CD4-positive, alpha-beta T cell treated with Interleukin-1 beta for 1 hour (primary cell): ENCODE measurements at regions not wholly inside any gene's neighbourhood (a gene's known extent, or its start where the extent isn't known, plus 50 kb on each side); places are given as distances from the start of the nearest gene placed in this dataset.

Source experiments
- DNase-seq, 2 donors: peaks; one replicate each; pipeline ENCODE4 v3.0.0-alpha.2; 2020 to 2022

- DNase-seq: no peak
Observed at GRCh38 chr1:4404854-4405590, 249.4 kb upstream of the AJAP1 start.

GRCh38 chr1:4407851-4408250, 246.6 kb upstream of the AJAP1 start:
- DNase-seq: no peak

GRCh38 chr1:4408380-4408779, 246.0 kb upstream of the AJAP1 start:
- no peak for DNase-seq

- no peak for DNase-seq
Observed at GRCh38 chr1:4411862-4412261, 242.5 kb upstream of the AJAP1 start.

GRCh38 chr1:4415476-4415875, 238.9 kb upstream of the AJAP1 start:
- no peak for DNase-seq

- DNase-seq: no peak
Observed at GRCh38 chr1:4416189-4416588, 238.2 kb upstream of the AJAP1 start.

GRCh38 chr1:4418021-4418420, 236.4 kb upstream of the AJAP1 start:
- no peak for DNase-seq

- no peak for DNase-seq
Observed at GRCh38 chr1:4421986-4422385, 232.4 kb upstream of the AJAP1 start.

- no peak for DNase-seq
Observed at GRCh38 chr1:4422504-4423289, 231.7 kb upstream of the AJAP1 start.

GRCh38 chr1:4424254-4424653, 230.2 kb upstream of the AJAP1 start:
- no peak for DNase-seq

GRCh38 chr1:4424766-4425165, 229.6 kb upstream of the AJAP1 start:
- no peak for DNase-seq

- no peak for DNase-seq
Observed at GRCh38 chr1:4425892-4426291, 228.5 kb upstream of the AJAP1 start.

GRCh38 chr1:4428711-4429110, 225.7 kb upstream of the AJAP1 start:
- DNase-seq: no peak

- no peak for DNase-seq
Observed at GRCh38 chr1:4430406-4431365, 223.7 kb upstream of the AJAP1 start.

- DNase-seq: no peak
Observed at GRCh38 chr1:4431491-4431890, 222.9 kb upstream of the AJAP1 start.

- DNase-seq: no peak
Observed at GRCh38 chr1:4433075-4433474, 221.3 kb upstream of the AJAP1 start.

GRCh38 chr1:4444086-4444485, 210.3 kb upstream of the AJAP1 start:
- DNase-seq: no peak

- no peak for DNase-seq
Observed at GRCh38 chr1:4447778-4448420, 206.5 kb upstream of the AJAP1 start.

- no peak for DNase-seq
Observed at GRCh38 chr1:4449972-4450371, 204.4 kb upstream of the AJAP1 start.

GRCh38 chr1:4452701-4453100, 201.7 kb upstream of the AJAP1 start:
- no peak for DNase-seq

GRCh38 chr1:4460052-4460451, 194.4 kb upstream of the AJAP1 start:
- no peak for DNase-seq

- no peak for DNase-seq
Observed at GRCh38 chr1:4460651-4461050, 193.8 kb upstream of the AJAP1 start.
